Bone marrow (tissue), 2 donors: ENCODE measurements at regions not wholly inside any gene's neighbourhood (a gene's known extent, or its start where the extent isn't known, plus 50 kb on each side); places are given as distances from the start of the nearest gene placed in this dataset.

Source experiments
- DNase-seq, 2 donors: peaks; one replicate each; lab custom pipeline; 2025; lab: John Stamatoyannopoulos, UW

DNA sequence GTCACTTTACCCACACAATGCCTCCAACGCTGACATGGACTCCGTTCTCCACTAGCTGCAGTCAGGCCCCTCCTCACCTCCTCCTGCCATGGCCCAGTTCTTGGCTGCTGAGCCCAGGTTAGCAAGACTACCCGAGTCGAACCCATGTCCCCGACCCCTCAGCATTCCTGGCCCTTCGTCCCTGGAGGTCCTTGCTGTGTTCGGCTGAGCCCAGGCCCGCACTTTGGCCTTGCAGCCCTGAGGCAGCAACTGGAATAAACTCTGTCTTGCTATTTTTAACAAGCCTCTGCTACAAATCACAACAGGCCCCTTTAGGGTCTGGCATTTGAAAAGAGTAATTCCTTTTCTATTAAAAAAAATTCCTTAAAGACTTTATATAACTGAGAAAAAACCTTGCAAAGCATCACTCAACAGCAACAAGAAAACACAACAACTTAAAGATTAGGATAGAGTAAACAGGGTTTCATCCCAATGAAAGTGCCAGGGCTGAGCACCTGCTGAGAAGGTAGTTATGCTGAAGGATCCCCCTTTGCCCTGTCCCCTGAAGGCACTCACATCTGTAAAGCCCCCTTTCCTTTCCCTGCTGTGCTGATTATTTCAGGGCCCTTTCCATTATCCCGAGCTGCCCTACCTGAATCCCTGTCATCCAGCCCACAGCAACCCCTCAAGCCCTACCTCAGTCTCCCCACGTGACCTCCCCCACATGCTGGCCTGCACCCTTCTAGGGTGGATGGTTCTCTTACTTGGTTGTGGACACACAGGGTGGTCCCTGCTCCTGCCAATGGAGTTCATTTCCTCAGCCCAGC is 120.0 kb upstream of the SNTG2 start:
- no peak for DNase-seq

DNA sequence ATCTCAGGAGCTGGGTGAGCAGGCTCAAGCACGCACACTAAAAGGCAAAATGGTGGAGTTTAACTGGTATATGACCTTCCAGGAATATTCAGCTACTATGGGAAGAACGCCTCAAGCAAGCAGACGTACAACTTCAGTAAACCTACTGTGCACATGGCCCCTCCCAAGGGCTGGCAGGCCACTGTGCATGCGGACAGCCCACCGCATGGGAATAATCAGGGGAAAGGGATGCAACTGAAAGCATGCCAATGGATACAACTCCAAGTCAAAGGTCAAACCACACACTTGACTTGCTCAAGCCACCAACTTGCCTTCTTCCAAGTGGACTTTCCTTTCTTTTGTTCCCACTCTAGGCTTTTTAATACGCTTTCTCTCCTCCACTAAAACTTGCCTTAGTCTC is 121.6 kb upstream of the SNTG2 start:
- DNase-seq, result no peak

DNA sequence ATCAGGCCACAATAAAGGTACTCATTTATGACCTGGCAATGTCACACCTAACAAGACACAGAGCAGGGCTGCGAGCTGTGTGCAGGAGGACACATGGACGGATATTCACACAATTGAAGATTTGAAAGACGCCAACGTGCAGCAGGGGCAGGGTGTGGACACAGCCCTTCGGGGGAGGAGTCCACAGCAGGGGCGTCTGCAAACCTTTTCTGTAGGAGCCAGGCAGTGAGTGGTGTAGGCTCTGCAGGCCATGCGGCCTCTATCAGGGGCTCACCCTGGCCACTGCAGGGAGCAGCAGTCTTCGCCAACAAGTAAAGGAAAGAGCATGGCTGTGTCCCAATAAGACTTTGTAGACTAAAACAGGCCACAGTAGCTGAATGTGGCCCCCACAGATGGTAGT is 125.7 kb upstream of the SNTG2 start:
- no peak for DNase-seq

GRCh38 chr2:824524-824923 is 126.1 kb upstream of the SNTG2 start:
- DNase-seq, result no peak

GRCh38 chr2:821546-821945 is 129.1 kb upstream of the SNTG2 start:
- no peak for DNase-seq

- no peak for DNase-seq
These were observed 131.0 kb upstream of the SNTG2 start for GRCh38 chr2:819601-820000.

GRCh38 chr2:819121-819520 is 131.5 kb upstream of the SNTG2 start:
- no peak for DNase-seq

- no peak for DNase-seq
These were observed 133.2 kb upstream of the SNTG2 start for GRCh38 chr2:817336-818015.

- no peak for DNase-seq
These were observed 134.4 kb upstream of the SNTG2 start for GRCh38 chr2:816278-816677.

GRCh38 chr2:810397-810796 is 133.2 kb upstream of the TMEM18 start:
- DNase-seq, result no peak

DNA sequence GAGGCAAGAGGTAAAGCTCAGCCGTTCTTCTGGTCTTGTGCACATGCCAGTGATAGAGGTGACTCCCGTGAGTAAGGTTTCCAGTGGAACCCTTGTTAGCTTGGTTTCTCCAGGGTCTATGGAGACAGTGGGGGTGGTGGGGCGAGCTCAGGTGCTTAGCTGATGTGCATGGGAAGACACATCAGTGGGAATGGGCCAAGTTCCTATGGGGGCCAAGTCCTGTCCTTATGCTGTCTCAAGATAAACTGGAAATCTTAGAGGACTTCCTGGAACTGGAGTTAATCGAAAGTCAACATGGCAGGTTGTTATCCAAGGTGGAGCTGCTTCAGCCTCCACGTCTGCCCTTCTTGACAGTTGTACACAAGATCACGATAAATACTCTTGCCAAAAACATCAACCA is 130.1 kb upstream of the TMEM18 start:
- no peak for DNase-seq

GRCh38 chr2:805664-806063 is 128.5 kb upstream of the TMEM18 start:
- DNase-seq, result no peak

DNA sequence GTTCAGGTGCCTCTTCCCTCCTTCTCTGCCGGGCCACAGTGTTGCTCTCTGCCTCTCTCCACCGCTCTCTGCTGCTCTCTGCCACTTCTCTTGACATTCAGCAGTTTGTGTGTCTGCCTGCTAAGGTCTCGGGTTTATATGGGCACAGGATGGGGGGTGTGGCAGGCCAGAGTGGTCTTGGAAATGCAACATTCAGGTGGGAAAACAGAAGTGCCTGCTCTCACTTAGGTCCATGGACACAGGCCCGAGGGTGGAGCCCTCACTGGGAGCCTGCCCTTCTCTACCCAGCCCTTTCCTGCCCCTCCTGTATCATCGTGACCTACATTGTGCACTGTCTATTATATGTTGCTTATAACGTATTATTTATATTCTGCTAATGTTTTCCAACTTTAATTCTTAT is 120.8 kb upstream of the TMEM18 start:
- no peak for DNase-seq

GRCh38 chr2:797556-797955 is 120.3 kb upstream of the TMEM18 start:
- DNase-seq, result no peak

- no peak for DNase-seq
These were observed 119.2 kb upstream of the TMEM18 start for GRCh38 chr2:796141-796985.

- DNase-seq, result no peak
These were observed 118.4 kb upstream of the TMEM18 start for GRCh38 chr2:795531-796041.

GRCh38 chr2:794554-795241 is 117.5 kb upstream of the TMEM18 start:
- DNase-seq, result no peak

GRCh38 chr2:793236-793635 is 116.0 kb upstream of the TMEM18 start:
- no peak for DNase-seq

DNA sequence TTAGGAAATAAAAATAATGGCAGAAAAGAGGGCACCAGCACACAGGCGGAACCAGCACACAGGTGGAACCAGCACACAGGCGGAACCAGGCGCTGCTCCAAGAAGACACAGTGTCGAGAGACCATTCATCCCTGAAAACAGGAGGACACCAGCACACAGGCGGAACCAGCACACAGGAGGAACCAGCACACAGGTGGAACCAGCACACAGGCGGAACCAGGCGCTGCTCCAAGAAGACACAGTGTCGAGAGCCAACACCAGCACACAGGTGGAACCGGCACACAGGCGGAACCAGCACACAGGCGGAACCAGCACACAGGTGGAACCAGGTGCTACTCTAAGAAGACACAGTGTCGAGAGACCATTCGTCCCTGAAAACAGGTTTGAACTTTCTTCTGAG is 115.5 kb upstream of the TMEM18 start:
- DNase-seq, result no peak

DNA sequence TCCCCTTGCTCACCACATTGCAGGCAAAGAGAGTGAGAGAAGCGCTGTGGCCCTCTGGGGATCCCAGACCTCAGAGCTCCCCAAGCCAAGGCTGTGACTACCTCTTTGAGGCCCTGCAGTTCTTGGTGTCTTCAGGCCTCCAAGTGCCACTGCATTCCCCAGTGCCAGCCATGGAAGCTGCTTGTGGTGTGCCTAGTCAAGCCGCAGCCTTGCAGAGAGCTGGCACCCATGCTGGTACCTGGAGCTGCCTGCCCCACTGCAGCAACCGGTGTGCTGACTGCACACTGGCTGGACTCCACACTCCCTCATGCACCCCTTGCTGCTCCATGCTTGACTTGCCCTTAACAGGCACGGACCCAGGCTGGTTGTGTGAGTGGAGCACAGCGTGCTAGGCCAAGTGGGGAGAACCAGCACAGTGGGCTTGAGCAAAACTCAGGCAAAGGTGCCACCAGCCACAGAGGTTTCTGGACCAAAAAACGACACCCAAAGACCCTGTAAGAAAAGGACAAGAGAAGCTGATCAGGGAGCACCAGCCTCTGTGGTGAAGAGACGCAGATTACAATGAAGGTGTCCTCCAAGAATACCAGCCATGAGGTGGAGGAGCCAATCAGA is 113.5 kb upstream of the TMEM18 start:
- DNase-seq, result no peak

GRCh38 chr2:790081-790480 is 112.9 kb upstream of the TMEM18 start:
- no peak for DNase-seq

GRCh38 chr2:789529-789928 is 112.3 kb upstream of the TMEM18 start:
- no peak for DNase-seq
